ENCODE measurements at regions not wholly inside any gene's neighbourhood (a gene's known extent, or its start where the extent isn't known, plus 50 kb on each side); places are given as distances from the start of the nearest gene placed in this dataset.

- intact Hi-C loops (cut with DNase I; ENCODE audit: low total_unique reads): no loop called here
- Histone ChIP-seq H3K4me3 (no peak overlapping the region), H3K4me1 (no peaks in the 10 kb centered on the region), H3K27me3 (no peaks in the 10 kb centered on the region), H3K27ac (no peak overlapping the region), H3K9me3 (no peaks in the 10 kb centered on the region), H3K36me3 (no peaks in the 10 kb centered on the region)
- TF ChIP-seq POLR2AphosphoS5 (IDR thresholded peaks at IDR 0.05): no peak
- DNase-seq (ENCODE audit: low spot score in 2 of 2): no peak
Observed at GRCh38 chr6:48713612-48714011, 602.6 kb upstream of the PTCHD4 start.

- intact Hi-C loops (cut with DNase I; ENCODE audit: low total_unique reads): no loop called here
- no peak for DNase-seq (ENCODE audit: low spot score in 2 of 2)
- no peak overlapping the region for H3K27ac ChIP-seq
- H3K9me3 ChIP-seq: peaks cover 0 to 5% of the 10 kb centered on the region in 2 donors
- no peak overlapping the region for H3K4me3 ChIP-seq
- no peaks in the 10 kb centered on the region for H3K27me3 ChIP-seq
- no peaks in the 10 kb centered on the region for H3K4me1 ChIP-seq
- TF ChIP-seq POLR2A (IDR thresholded peaks at IDR 0.05) (no peak), CTCF (IDR thresholded peaks at IDR 0.05) (no peak), POLR2AphosphoS5 (IDR thresholded peaks at IDR 0.05) (no peak)
- H3K36me3 ChIP-seq: no peaks in the 10 kb centered on the region
Observed at GRCh38 chr6:48706310-48706709, 595.3 kb upstream of the PTCHD4 start.

GRCh38 chr6:48701572-48701971 lies 590.6 kb upstream of the PTCHD4 start:
- H3K4me1 ChIP-seq: no peaks in the 10 kb centered on the region
- intact Hi-C loops (cut with DNase I; ENCODE audit: low total_unique reads): no loop called here
- no peak overlapping the region for H3K4me3 ChIP-seq
- TF ChIP-seq POLR2A (IDR thresholded peaks at IDR 0.05) (no peak), POLR2AphosphoS5 (IDR thresholded peaks at IDR 0.05) (no peak), CTCF (IDR thresholded peaks at IDR 0.05) (no peak)
- peaks cover 0 to 5% of the 10 kb centered on the region in 2 donors for H3K9me3 ChIP-seq
- no peaks in the 10 kb centered on the region for H3K36me3 ChIP-seq
- no peak for DNase-seq (ENCODE audit: low spot score in 2 of 2)
- no peaks in the 10 kb centered on the region for H3K27me3 ChIP-seq
- H3K27ac ChIP-seq: no peak overlapping the region

- TF ChIP-seq POLR2AphosphoS5 (IDR thresholded peaks at IDR 0.05): no peak
- TF ChIP-seq CTCF (IDR thresholded peaks at IDR 0.05): no peak
- TF ChIP-seq POLR2A (IDR thresholded peaks at IDR 0.05): no peak
- Histone ChIP-seq H3K4me1 (no peaks in the 10 kb centered on the region), H3K27me3 (no peaks in the 10 kb centered on the region), H3K36me3 (no peaks in the 10 kb centered on the region), H3K9me3 (peaks cover 16 to 22% of the 10 kb centered on the region in 2 donors), H3K4me3 (no peak overlapping the region), H3K27ac (no peak overlapping the region)
- DNase-seq (ENCODE audit: low spot score in 2 of 2): no peak
- intact Hi-C loops (cut with DNase I; ENCODE audit: low total_unique reads): no loop called here
Observed at GRCh38 chr6:48695872-48696271, 584.9 kb upstream of the PTCHD4 start.

- TF ChIP-seq POLR2AphosphoS5 (IDR thresholded peaks at IDR 0.05) (no peak), POLR2A (IDR thresholded peaks at IDR 0.05) (no peak), CTCF (IDR thresholded peaks at IDR 0.05) (no peak)
- Histone ChIP-seq H3K36me3 (no peaks in the 10 kb centered on the region), H3K27ac (no peak overlapping the region), H3K4me1 (no peaks in the 10 kb centered on the region), H3K4me3 (no peak overlapping the region), H3K9me3 (peaks cover 27 to 53% of the 10 kb centered on the region in 2 donors), H3K27me3 (no peaks in the 10 kb centered on the region)
- DNase-seq (ENCODE audit: low spot score in 2 of 2): no peak
- intact Hi-C loops (cut with DNase I; ENCODE audit: low total_unique reads): no loop called here
Observed at GRCh38 chr6:48691420-48691819, 580.4 kb upstream of the PTCHD4 start.

GRCh38 chr6:48689498-48689897 lies 578.5 kb upstream of the PTCHD4 start:
- no peak overlapping the region for H3K27ac ChIP-seq
- H3K4me1 ChIP-seq: no peaks in the 10 kb centered on the region
- H3K36me3 ChIP-seq: no peaks in the 10 kb centered on the region
- H3K4me3 ChIP-seq: no peak overlapping the region
- intact Hi-C loops (cut with DNase I; ENCODE audit: low total_unique reads): no loop called here
- no peak for DNase-seq (ENCODE audit: low spot score in 2 of 2)
- H3K9me3 ChIP-seq: peaks cover 20 to 40% of the 10 kb centered on the region in 2 donors
- TF ChIP-seq POLR2A (IDR thresholded peaks at IDR 0.05) (no peak), CTCF (IDR thresholded peaks at IDR 0.05) (no peak), POLR2AphosphoS5 (IDR thresholded peaks at IDR 0.05) (no peak)
- no peaks in the 10 kb centered on the region for H3K27me3 ChIP-seq
